OCI-LY3 (cell line): ENCODE measurements at regions not wholly inside any gene's neighbourhood (a gene's known extent, or its start where the extent isn't known, plus 50 kb on each side); places are given as distances from the start of the nearest gene placed in this dataset.

Source experiments
- EZH2phosphoT487 ChIP-seq: fragments of 200-600 bp; shearing (Covaris generic); IDR thresholded peaks from 2 replicates; pipeline ENCODE4 v1.6.1; 2018; ENCODE audit warnings: antibody characterized with exemption, mixed run types, low read depth
- TF ChIP-seq, protein P1 (sequence below): fragments of 200-600, 300-600 bp; sonication (generic); IDR thresholded peaks from 2 replicates; pipeline ENCODE4 v1.5.1; 2014; ENCODE audit warnings: antibody characterized with exemption, low read length, low read depth

DNA sequence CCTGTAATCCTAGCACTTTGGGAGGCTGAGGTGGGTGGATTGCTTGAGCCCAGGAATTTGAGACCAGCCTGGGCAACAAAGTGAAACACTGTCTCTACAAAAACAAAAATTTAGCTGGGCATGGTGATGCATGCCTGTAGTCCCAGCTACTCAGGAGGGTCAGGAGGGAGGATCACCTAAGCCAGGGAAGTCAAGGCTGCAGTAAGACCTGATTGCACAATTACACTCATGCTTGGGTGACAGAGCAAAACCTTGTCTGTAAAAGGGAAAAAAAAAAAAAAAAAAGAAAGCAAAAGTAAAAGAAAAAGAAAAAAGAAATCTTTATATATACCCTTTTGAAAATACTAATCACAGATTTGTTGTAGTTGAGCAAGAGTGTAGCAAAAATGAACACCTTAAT is 801.0 kb upstream of the IGFBP7 start:
- TF ChIP-seq, protein P1, sequence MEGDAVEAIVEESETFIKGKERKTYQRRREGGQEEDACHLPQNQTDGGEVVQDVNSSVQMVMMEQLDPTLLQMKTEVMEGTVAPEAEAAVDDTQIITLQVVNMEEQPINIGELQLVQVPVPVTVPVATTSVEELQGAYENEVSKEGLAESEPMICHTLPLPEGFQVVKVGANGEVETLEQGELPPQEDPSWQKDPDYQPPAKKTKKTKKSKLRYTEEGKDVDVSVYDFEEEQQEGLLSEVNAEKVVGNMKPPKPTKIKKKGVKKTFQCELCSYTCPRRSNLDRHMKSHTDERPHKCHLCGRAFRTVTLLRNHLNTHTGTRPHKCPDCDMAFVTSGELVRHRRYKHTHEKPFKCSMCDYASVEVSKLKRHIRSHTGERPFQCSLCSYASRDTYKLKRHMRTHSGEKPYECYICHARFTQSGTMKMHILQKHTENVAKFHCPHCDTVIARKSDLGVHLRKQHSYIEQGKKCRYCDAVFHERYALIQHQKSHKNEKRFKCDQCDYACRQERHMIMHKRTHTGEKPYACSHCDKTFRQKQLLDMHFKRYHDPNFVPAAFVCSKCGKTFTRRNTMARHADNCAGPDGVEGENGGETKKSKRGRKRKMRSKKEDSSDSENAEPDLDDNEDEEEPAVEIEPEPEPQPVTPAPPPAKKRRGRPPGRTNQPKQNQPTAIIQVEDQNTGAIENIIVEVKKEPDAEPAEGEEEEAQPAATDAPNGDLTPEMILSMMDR: no peak
- no peak for TF ChIP-seq EZH2phosphoT487
